Endothelial cell of umbilical vein (primary cell): ENCODE measurements at regions not wholly inside any gene's neighbourhood (a gene's known extent, or its start where the extent isn't known, plus 50 kb on each side); places are given as distances from the start of the nearest gene placed in this dataset.

Source experiments
- BruUV-seq: library from RNA; stranded (reverse); fragments of 400-500 nt; replicated peaks from 2 replicates; lab custom pipeline; 2021; lab: Mats Ljungman, UMichigan
- CTCF ChIA-PET: fragments of 300-600, 350-600 bp; sonication (Branson Sonifier 250); formaldehyde crosslinking; loops from one replicate; lab custom pipeline; 2021; ENCODE audit warnings: antibody characterized with exemption, inconsistent platforms; lab: Charles Lee
- POLR2A ChIA-PET: fragments of 300-600, 350-600 bp; sonication (Branson Sonifier 250); formaldehyde crosslinking; loops from one replicate; lab custom pipeline; 2021; ENCODE audit warnings: antibody characterized with exemption, inconsistent platforms; lab: Charles Lee
- DNase-seq: peaks from one replicate; pipeline ENCODE4 v3.0.0-alpha.2; 2011; ENCODE audit warnings: low read depth, low spot score
- FAIRE-seq: peaks from 2 replicates; lab custom pipeline; 2011; peaks lifted over from hg19 to GRCh38; lab: Jason Lieb, UNC
- H2AFZ ChIP-seq: 2 replicates; pipeline ENCODE4 v1.6.0; 2012; ENCODE audit warnings: low read depth, low read length, control low read depth, inconsistent platforms
- H3K27ac ChIP-seq: 2 replicates; pipeline ENCODE4 v1.5.1; 2011; ENCODE audit warnings: low read depth, mild to moderate bottlenecking, control low read depth, low read length, moderate library complexity; ENCODE audit not compliant: insufficient read depth
- H3K27me3 ChIP-seq, 2 experiments: 2 replicates each; pipeline versions ENCODE4 v1.6.0 to v1.6.1; 2011; ENCODE audit warnings: low read length in 2 of 2, mixed read lengths in 1 of 2; ENCODE audit not compliant: control insufficient read depth in 2 of 2, insufficient read depth in 2 of 2
- H3K36me3 ChIP-seq, 2 experiments: 2 replicates in 1 of 2; 3 replicates in 1 of 2; pipeline ENCODE4 v1.5.1; 2011; ENCODE audit warnings: low read length in 2 of 2, mild to moderate bottlenecking in 1 of 2, moderate library complexity in 1 of 2; ENCODE audit not compliant: control insufficient read depth in 2 of 2, insufficient read depth in 2 of 2; ENCODE audit errors: extremely low read depth in 1 of 2
- H3K4me1 ChIP-seq: 3 replicates; pipeline ENCODE4 v1.5.1; 2011; ENCODE audit warnings: mild to moderate bottlenecking, low read length; ENCODE audit not compliant: control insufficient read depth, insufficient read depth; ENCODE audit errors: extremely low read depth
- H3K4me2 ChIP-seq: 2 replicates; pipeline ENCODE4 v1.6.1; 2011; ENCODE audit warnings: low read length, control low read depth, mixed read lengths; ENCODE audit not compliant: insufficient read depth
- H3K4me3 ChIP-seq, 3 experiments: fragments of 200-600 bp in 1 of 3; sonication (generic), shearing (Covaris generic) in 1 of 3; replicated peaks in 1 of 3; 2 replicates each; pipeline ENCODE4 v1.5.1; 2011 to 2016; ENCODE audit warnings: control low read depth in 3 of 3, low read length in 3 of 3, mild to moderate bottlenecking in 2 of 3, inconsistent platforms in 1 of 3, low read depth in 1 of 3, moderate library complexity in 1 of 3; ENCODE audit not compliant: insufficient read depth in 1 of 3
- H3K79me2 ChIP-seq: 2 replicates; pipeline ENCODE4 v1.6.0; 2012; ENCODE audit warnings: low read length, inconsistent platforms; ENCODE audit not compliant: control insufficient read depth, insufficient read depth
- H3K9ac ChIP-seq: replicated peaks from 2 replicates; pipeline ENCODE3; 2011; ENCODE audit warnings: low read length, control low read depth; ENCODE audit not compliant: insufficient read depth; ENCODE audit errors: extremely low read depth
- H3K9me1 ChIP-seq: replicated peaks from 3 replicates; pipeline ENCODE4 v1.6.0; 2011; ENCODE audit warnings: mild to moderate bottlenecking, low read length; ENCODE audit not compliant: control insufficient read depth, insufficient read depth; ENCODE audit errors: extremely low read depth
- H3K9me3 ChIP-seq: replicated peaks from 2 replicates; pipeline ENCODE4 v1.5.1; 2012; ENCODE audit warnings: low read length, inconsistent platforms; ENCODE audit not compliant: control insufficient read depth, insufficient read depth
- H4K20me1 ChIP-seq: replicated peaks from 2 replicates; pipeline ENCODE3; 2011; ENCODE audit warnings: mild to moderate bottlenecking, low read length; ENCODE audit not compliant: control insufficient read depth, insufficient read depth; ENCODE audit errors: extremely low read depth
- EZH2 ChIP-seq: IDR thresholded peaks from 2 replicates; pipeline ENCODE4 v1.6.1; 2012; ENCODE audit warnings: borderline replicate concordance, low read depth, mild to moderate bottlenecking, moderate library complexity, low read length, inconsistent platforms; ENCODE audit not compliant: severe bottlenecking
- GATA2 ChIP-seq: IDR thresholded peaks from 2 replicates; pipeline ENCODE4 v1.7.0; 2011; ENCODE audit warnings: low read depth, mild to moderate bottlenecking, moderate library complexity, mixed read lengths, low read length; ENCODE audit not compliant: insufficient read length, insufficient read depth
- POLR2A ChIP-seq: IDR thresholded peaks from 2 replicates; pipeline ENCODE4 v1.6.1; 2012; ENCODE audit warnings: low read depth, mild to moderate bottlenecking, control low read depth, low read length
- POLR2AphosphoS5 ChIP-seq: IDR thresholded peaks from 2 replicates; pipeline ENCODE4 v1.6.1; 2012; ENCODE audit warnings: low read depth, mild to moderate bottlenecking, control low read depth, low read length, moderate library complexity; ENCODE audit not compliant: insufficient read depth
- dilution Hi-C: fragments of 300-500 bp; cut with MboI; formaldehyde crosslinking; loops from one replicate; pipeline ENCODE4 v1.15.0; 2019; ENCODE audit warnings: low sequenced_read_pairs; ENCODE audit not compliant: extremely low pct_ligation_motif_present
- intact Hi-C: fragments of 100-400 bp; cut with micrococcal nuclease; formaldehyde crosslinking; loops from one replicate; pipeline ENCODE4 v1.10.0; 2022
- TF ChIP-seq, protein P1 (sequence below), 2 donors: IDR thresholded peaks; 1 replicate in 1 of 2; 2 replicates in 1 of 2; pipeline ENCODE4 v1.5.1; 2011; ENCODE audit warnings: low read length in 2 of 2, mild to moderate bottlenecking in 2 of 2, moderate library complexity in 2 of 2, control low read depth in 1 of 2, inconsistent platforms in 1 of 2, low read depth in 1 of 2; ENCODE audit not compliant: insufficient read depth in 1 of 2; ENCODE audit errors: extremely low read depth in 1 of 2

DNA sequence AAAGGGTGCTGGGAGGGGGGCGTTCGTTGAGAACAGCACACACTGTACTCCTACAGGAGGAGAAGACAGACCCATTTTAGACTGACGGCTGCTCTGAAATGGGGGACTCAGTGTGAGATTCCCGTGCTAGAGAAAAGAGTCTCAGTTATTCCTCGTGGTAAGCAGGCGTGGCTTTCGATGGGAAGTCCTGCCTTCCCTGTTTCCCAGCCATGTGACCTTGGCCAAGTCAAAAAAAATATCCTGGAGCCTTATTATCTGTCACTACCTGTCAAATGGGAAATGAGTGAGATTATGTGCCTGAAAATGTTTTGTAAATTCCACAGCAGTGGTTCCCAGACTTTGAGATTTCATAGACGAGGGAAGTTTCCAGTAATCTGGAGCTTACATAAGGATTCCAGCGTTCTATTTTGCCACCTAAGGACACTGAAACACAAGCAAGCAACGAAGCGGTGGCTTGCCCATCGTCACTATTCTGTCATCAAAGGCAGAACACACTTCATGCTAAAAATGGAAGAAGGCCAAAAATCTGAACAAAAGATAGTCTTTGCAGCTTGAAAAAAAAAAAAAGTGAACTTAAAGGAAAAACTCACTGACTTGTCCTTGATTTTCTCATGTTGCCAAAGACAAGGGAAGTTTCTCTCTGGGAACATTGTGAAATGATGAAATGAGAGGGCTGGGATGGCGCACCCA is 253.4 kb upstream of the RPL38 start:
- Histone ChIP-seq H4K20me1 (no peaks in the 10 kb centered on the region), H2AFZ (no peak overlapping the region), H3K9me1 (no peaks in the 10 kb centered on the region), H3K9me3 (no peaks in the 10 kb centered on the region), H3K27ac (no peak overlapping the region), H3K9ac (no peak overlapping the region), H3K36me3 (no peaks in the 10 kb centered on the region), H3K79me2 (no peaks in the 10 kb centered on the region), H3K4me3 (no peak overlapping the region), H3K4me1 (no peaks in the 10 kb centered on the region), H3K27me3 (no peaks in the 10 kb centered on the region), H3K4me2 (no peak overlapping the region)
- ChIA-PET POLR2A (no interaction called here), CTCF (no interaction called here)
- no TSS peak for BruUV-seq
- dilution Hi-C loops = no loop called here
- FAIRE-seq (no peak), DNase-seq (no peak)
- no peak for TF ChIP-seq POLR2A
- TF ChIP-seq, protein P1, sequence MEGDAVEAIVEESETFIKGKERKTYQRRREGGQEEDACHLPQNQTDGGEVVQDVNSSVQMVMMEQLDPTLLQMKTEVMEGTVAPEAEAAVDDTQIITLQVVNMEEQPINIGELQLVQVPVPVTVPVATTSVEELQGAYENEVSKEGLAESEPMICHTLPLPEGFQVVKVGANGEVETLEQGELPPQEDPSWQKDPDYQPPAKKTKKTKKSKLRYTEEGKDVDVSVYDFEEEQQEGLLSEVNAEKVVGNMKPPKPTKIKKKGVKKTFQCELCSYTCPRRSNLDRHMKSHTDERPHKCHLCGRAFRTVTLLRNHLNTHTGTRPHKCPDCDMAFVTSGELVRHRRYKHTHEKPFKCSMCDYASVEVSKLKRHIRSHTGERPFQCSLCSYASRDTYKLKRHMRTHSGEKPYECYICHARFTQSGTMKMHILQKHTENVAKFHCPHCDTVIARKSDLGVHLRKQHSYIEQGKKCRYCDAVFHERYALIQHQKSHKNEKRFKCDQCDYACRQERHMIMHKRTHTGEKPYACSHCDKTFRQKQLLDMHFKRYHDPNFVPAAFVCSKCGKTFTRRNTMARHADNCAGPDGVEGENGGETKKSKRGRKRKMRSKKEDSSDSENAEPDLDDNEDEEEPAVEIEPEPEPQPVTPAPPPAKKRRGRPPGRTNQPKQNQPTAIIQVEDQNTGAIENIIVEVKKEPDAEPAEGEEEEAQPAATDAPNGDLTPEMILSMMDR (IDR thresholded peaks at IDR 0.05; ENCODE audit: extremely low read depth in 1 of 2, insufficient read depth in 1 of 2, low read depth in 1 of 2, low read length in 2 of 2) = no peak
- TF ChIP-seq EZH2 = no peak
- no peak for TF ChIP-seq GATA2
- TF ChIP-seq POLR2AphosphoS5 = no peak
- intact Hi-C loops = no loop called here

DNA sequence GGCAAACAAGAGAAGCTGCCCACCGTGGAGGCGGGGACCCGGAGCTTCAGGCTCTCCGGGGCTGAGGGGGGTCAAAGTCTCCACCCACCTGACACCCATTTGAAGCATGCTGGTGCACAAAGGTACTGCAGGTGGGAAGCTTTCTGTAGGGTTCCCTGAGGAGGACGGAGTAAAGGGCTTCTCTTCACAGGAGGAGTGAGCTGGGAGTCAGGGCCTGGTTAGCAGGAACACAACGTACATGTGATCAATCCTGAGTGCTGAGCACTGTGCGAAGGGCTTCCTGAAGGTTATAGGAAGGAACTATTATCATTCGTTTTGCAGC is 252.9 kb upstream of the RPL38 start:
- Histone ChIP-seq H3K27me3 (no peaks in the 10 kb centered on the region), H2AFZ (no peak overlapping the region), H3K4me1 (no peaks in the 10 kb centered on the region), H3K9me1 (no peaks in the 10 kb centered on the region), H3K9ac (no peak overlapping the region), H3K4me3 (no peak overlapping the region), H3K79me2 (no peaks in the 10 kb centered on the region), H3K27ac (no peak overlapping the region), H3K36me3 (no peaks in the 10 kb centered on the region), H3K9me3 (no peaks in the 10 kb centered on the region), H3K4me2 (no peak overlapping the region), H4K20me1 (no peaks in the 10 kb centered on the region)
- ChIA-PET CTCF (no interaction called here), POLR2A (no interaction called here)
- BruUV-seq = no TSS peak
- intact Hi-C loops (no loop called here), dilution Hi-C loops (no loop called here)
- FAIRE-seq (no peak), DNase-seq (no peak)
- TF ChIP-seq, protein P1 (IDR thresholded peaks at IDR 0.05; ENCODE audit: extremely low read depth in 1 of 2, insufficient read depth in 1 of 2, low read depth in 1 of 2, low read length in 2 of 2) = no peak
